GM18858 (cell line): ENCODE measurements at regions not wholly inside any gene's neighbourhood (a gene's known extent, or its start where the extent isn't known, plus 50 kb on each side); places are given as distances from the start of the nearest gene placed in this dataset.
"Not testable (repeated sequence)": the region's sequence is repeated elsewhere in the genome, so short reads cannot be mapped to it uniquely, and the experiment has no call there.

Experiments used
- ATAC-seq: cut with Tn5 transposase; IDR thresholded peaks from one replicate; pipeline ENCODE4 v1.9.1; 2021; ENCODE audit not compliant: unreplicated experiment

GRCh38 chr3:154842536-154842935, 237.6 kb upstream of the MME start:
- ATAC-seq, result no peak

DNA sequence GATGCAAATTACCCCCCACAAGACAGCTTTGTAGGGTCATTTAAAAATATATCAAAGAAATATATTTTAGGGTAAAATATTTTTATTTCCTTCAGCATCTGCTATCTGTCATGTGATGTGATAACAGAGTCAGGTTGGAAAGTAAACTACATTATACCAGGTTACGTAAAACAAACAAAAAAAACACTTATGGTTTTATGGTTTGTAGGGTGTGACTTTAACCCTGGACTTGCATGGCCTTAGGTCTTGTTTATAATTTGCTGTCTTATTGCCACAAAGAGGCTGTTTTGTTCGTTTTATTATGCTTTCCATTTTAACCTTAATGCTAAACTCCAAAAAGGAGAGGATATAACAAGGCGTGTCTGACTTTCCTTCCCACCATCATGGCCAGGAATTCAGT, 244.5 kb upstream of the MME start:
- ATAC-seq, result no peak

DNA sequence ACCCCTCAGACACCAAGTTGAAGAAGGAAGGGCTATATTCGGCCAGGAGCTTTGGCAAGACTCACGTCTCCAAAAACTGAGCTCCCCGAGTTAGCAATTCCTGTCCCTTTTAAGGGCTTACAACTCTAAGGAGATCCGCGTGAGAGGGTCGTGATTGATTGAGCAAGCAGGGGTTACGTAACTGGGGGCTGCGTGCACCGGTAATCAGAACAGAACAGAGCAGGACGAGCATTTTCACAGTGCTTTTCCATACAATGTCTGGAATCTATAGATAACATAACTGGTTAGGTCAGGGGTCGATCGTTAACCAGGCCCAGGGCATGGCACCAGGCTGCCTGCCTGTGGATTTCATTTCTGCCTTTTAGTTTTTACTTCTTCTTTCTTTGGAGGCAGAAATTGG, 245.3 kb upstream of the MME start:
- not testable (repeated sequence) for ATAC-seq

DNA sequence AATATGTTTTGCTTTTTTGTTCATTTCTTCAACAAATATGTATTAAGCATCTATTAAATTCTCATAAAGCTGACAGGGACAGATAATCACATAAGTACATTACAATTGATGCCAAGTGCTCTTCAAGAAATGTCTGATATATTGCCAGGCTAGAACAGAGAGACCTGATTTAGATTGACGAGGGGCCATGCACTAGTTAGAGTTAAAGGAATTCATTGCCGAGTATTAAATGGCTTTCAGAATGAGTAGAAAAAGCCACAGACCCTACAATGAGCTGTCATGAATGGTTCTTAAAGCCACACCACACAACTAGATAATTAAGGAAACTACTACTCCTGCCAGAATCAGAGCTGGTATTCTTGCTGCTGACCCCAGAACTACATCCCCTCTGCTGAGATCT, 250.2 kb upstream of the MME start:
- ATAC-seq, result no peak

- no peak for ATAC-seq
Observed at GRCh38 chr3:154819491-154819890, 260.6 kb upstream of the MME start.

GRCh38 chr3:154818676-154819255, 261.4 kb upstream of the MME start:
- ATAC-seq, result no peak

- ATAC-seq, result not testable (repeated sequence)
Observed at GRCh38 chr3:154810017-154810416, 270.1 kb upstream of the MME start.

- ATAC-seq, result no peak
Observed at GRCh38 chr3:154801729-154802128, 278.4 kb upstream of the MME start.

GRCh38 chr3:154799800-154800199, 280.3 kb upstream of the MME start:
- ATAC-seq, result no peak

DNA sequence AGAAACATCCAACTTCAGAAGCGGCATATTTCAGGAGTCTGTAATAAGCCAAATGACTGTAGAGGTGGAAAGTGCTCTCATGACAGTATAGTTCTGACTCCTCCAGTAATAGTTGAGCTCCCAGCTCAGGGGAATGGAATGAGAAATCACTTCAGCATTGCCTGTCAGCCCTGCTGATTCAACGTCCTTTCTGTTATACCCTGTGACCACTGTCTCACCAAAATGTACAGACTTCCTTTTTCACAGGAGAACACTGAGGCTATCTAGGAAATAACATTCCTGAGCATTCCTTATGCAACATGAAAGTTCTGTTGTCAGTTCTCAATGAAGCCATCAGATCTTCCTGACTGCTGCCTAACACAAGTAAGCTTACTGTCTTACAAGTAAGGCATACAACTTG, 284.5 kb upstream of the MME start:
- ATAC-seq, result no peak

DNA sequence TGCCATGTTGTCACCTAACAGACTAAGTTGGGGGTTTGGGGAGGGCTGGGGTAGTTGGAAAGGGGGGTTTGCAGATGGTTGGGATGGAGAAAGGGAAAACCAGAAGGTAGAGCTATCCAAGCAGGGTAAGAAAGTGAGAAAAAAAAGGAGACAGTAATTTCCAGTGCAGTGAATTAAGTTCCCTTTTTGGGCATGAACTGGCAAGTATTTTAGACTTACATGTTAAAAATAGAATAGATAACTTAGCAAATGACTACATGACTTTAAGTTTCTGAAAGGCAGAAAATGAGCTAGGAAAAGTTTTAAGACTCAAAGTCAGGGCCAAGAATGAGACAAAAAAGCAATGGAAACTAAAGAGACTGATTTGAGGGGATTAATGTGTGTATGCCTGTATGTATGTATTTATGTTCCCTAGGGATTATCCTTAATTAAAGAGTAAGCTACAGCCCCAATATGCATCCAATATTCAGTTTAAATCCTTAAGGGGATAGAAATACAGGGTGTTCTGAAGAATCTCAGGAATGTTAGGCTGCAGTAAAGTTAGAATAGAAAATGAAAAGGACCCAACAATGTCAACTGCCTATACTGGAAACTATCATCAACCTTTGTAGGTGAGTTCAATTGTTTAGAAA, 285.2 kb upstream of the MME start:
- ATAC-seq, result no peak

DNA sequence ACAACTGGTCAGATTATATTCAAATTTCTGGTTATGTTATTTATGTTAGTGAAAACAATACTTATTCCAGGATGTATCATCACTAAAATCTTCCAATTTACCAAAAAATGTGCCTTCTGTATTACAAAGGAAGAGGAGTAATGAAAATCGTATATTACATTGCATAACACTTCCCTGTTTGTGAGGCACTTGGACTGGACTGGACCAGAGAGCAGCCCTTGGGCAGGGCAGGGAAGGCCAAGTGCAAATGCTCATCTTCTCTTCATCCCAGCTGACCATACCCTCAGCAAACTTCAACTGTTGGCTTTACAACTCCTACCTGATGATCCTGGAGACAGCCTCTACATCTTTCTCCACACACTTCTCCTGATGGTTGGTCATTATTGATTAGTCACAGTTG, 285.7 kb upstream of the MME start:
- ATAC-seq, result no peak

GRCh38 chr3:154792828-154793227, 287.3 kb upstream of the MME start:
- ATAC-seq, result no peak

DNA sequence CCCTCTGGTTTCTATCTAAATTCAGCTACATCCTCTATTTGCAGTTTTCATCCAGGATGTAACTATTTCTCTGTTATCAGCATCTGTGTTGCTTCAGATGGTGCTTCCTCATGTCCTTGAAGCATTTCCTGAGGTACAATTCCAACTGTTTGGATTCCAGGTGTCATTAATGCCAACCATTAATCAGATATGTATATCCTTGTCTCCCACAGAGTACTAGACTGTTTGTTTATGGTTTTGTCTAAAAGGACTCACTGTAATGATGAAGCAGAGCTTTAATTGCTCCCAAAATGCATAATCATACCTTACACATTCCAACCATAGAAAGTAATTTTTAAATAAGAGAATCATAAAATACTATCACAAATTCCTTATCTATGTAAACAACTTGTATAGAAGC, 288.5 kb upstream of the MME start:
- no peak for ATAC-seq

DNA sequence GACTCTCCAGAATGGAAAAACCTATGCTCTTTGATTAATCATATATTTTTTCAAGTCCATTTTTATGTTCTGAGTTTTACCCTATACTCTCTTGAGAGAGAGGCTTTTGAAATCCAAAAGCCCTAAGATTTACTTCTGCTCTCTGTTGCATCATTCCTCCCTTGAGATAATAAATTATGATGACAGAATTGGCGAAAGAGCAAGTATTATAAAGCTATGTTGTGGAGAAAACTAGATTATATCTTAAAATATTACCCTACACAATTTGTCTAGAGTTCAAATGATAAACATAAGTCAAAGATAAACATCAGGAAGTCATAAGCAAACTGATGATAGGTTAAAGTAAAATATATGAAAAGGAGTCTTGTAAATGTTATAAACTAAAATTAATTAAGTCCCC, 293.4 kb upstream of the MME start:
- ATAC-seq, result no peak

DNA sequence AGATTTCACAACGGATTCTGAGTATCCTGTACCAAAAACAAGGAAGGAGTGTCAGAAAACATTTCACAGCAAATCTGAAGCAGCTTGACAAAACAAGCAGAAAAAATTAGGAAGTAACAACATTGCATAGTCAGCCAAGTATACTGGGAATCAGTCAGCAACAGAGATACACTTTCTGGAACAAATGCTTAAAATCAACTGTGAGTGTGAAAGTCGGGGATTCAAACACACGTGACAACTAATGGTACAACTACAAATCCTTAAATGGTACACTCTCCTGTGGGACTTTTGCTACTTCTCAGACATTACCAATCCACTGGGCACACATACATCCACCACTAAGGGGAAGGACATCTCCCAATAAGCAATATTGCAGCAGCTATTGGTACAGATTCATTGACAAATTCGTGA, 296.6 kb upstream of the MME start:
- no peak for ATAC-seq

- no peak for ATAC-seq
Observed at GRCh38 chr3:154783061-154783460, 297.1 kb upstream of the MME start.

GRCh38 chr3:154782151-154782550, 298.0 kb upstream of the MME start:
- no peak for ATAC-seq

DNA sequence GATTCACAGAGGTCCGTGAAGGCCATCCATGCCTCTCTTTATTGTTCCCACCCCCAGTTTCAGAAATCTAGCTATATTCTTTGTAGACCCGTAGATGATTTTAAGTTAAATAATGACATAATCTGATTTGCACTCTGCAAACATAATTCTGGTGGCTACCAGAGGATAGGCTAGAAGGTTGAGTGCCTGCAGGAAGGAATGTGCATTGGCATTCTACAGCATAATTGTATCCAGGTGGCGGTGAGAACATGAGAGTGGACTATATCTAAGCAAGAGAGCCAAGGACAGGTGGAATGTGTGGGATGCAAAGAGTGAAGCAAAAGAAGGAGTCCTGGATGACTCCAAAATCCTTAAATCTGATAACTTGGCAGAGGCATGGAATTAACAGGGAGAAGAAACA, 298.5 kb upstream of the MME start:
- ATAC-seq, result no peak

- no peak for ATAC-seq
Observed at GRCh38 chr3:154780263-154780662, 299.9 kb upstream of the MME start.

DNA sequence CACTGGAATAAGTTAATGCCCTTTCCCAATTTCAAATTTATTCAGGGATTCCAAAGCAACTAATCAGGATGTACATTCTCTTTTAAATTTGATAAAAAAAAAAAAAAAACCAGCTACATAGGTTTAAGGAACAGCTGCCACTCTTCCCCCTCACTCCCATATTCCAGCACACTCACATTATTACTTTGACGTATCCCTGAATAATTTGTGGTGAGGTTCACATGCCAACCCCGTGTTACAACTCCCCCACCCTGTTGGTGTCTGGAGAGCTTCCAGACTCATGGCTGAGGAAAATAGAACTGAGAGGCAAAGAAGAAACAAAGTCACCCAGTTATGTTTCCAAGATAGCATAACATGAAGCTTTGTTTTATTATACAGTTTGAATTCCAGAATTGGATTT, 300.5 kb upstream of the MME start:
- no peak for ATAC-seq

DNA sequence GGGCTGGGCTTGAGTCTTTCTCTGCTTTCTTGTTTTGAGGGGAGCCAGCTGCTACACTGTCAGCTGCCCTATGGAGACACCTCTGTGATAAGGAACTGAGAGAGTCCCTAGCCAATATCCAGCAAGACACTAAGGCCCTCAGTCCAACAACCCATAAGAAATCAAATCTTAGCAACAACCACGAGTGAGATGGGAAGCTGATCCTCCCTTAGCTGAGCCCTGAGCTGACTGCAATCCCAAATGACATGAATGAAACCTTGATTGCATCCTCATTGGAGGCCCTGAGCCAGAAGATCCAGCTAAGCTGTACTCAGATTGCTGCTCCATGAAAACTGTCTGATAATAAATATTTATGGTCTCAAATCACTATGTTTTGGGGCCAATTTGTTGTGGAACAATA, 302.1 kb upstream of the MME start:
- no peak for ATAC-seq

DNA sequence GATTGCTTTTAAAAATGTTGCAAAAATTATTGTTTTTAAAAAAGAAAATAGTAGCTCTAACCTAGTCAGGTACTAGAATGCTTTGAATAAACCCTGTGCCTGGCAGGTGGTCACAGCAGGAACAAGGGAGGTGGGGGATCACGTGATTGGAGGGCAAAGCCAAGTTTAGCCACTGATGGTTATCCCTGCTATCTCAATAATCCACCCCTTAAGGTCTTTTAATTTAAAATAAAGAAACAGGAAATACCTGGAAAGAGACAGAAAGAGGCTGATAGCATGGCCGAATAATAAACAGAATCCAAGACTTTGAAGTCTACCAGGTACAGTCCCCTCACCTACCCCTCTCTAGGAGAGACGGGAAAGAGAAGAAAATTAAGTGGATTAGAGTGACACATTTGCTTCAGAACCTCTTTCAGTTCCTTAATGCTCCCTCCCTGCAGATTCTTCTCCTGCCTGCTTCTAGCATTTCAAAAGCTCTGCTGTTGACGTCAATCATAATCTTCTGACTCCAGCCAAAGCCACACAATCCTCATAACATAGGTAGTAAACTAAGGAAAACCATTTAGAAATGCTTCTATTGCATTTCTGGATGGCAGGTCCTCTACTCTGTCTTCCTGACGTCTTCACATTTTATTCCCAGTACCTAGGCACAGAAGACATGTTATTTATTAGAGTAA, 303.4 kb upstream of the MME start:
- no peak for ATAC-seq
